ENCODE measurements at regions not wholly inside any gene's neighbourhood (a gene's known extent, or its start where the extent isn't known, plus 50 kb on each side); places are given as distances from the start of the nearest gene placed in this dataset.

DNA sequence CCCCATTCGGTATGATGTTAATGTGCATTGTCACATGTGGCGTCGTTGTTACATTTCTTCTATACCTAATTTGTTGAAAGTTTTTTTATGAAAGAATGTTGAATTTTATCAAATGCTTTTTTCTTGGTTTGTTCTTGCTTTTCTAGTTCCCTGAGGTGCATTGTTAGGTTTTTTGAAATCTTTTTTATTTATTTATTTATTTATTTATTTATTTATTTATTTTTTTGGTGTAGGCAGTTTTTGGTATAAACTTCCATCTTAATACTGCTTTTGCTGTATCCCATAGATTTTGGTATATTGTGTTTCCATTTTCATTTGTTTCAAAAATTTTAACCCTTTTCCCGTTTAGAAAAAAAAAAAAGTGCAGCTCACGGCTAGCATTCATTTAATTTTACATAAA, 121.1 kb upstream of the HMGA2 start:
- H3K9me2 ChIP-seq (replicated peaks; ENCODE audit: insufficient read depth, low read length), result no peaks in the 10 kb centered on the region
- H3K4me1 ChIP-seq (ENCODE audit: low read length), result no peaks in the 10 kb centered on the region
- DNase-seq, result no peak
- H2AFZ ChIP-seq (ENCODE audit: low read length), result no peak overlapping the region
- no peaks in the 10 kb centered on the region for H3K36me3 ChIP-seq (replicated peaks; ENCODE audit: insufficient read depth, low read length)
- H3K27me3 ChIP-seq (replicated peaks; ENCODE audit: insufficient read depth, low read length), result no peaks in the 10 kb centered on the region
- no peak for TF ChIP-seq EZH2 (optimal IDR thresholded peaks at IDR 0.05; ENCODE audit: low read depth, low read length)
- TF ChIP-seq EZH2phosphoT487 (IDR thresholded peaks at IDR 0.05; ENCODE audit: low read length), result no peak
- TF ChIP-seq, protein P1, sequence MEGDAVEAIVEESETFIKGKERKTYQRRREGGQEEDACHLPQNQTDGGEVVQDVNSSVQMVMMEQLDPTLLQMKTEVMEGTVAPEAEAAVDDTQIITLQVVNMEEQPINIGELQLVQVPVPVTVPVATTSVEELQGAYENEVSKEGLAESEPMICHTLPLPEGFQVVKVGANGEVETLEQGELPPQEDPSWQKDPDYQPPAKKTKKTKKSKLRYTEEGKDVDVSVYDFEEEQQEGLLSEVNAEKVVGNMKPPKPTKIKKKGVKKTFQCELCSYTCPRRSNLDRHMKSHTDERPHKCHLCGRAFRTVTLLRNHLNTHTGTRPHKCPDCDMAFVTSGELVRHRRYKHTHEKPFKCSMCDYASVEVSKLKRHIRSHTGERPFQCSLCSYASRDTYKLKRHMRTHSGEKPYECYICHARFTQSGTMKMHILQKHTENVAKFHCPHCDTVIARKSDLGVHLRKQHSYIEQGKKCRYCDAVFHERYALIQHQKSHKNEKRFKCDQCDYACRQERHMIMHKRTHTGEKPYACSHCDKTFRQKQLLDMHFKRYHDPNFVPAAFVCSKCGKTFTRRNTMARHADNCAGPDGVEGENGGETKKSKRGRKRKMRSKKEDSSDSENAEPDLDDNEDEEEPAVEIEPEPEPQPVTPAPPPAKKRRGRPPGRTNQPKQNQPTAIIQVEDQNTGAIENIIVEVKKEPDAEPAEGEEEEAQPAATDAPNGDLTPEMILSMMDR (IDR thresholded peaks at IDR 0.05; ENCODE audit: low read length), result no peak
- no peaks in the 10 kb centered on the region for H3K9me3 ChIP-seq (replicated peaks; ENCODE audit: insufficient read depth, low read length)
- no peaks in the 10 kb centered on the region for H3F3A ChIP-seq (ENCODE audit: insufficient read depth, low read length)
- H3K4me3 ChIP-seq (ENCODE audit: low read length), result no peak overlapping the region
- H3K79me2 ChIP-seq (ENCODE audit: low read length), result no peaks in the 10 kb centered on the region
- no peak overlapping the region for H3K27ac ChIP-seq (ENCODE audit: low read length)
- no peak overlapping the region for H3K9ac ChIP-seq (ENCODE audit: low read length)
- no peaks in the 10 kb centered on the region for H4K20me1 ChIP-seq (ENCODE audit: insufficient read depth, low read length)
- H3K4me2 ChIP-seq (ENCODE audit: low read depth, low read length), result no peak overlapping the region

DNA sequence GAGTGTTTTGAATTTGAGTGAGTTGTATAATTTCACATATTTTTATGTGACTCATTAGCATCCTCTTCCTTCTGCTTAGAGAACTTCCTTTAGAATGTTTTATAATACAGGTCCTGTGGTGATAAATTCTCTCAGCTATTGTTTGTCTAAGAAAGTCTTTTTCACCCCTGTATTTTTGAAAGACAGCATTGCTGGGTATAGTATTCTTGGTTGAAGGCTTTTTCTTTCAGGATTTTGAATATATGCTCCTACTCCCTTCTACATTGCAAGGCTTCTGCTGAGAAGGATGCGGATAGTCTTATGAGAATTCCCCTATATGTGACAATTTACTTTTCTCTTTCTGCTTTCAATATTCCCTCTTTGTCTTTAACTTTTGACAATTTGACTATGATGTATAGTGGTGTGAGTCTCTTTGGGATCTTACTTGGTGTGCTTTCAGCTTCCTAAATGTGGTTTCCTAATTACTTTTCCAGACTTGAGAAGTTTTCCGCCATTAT, 118.9 kb upstream of the HMGA2 start:
- H3K9ac ChIP-seq (ENCODE audit: low read length), result no peak overlapping the region

DNA sequence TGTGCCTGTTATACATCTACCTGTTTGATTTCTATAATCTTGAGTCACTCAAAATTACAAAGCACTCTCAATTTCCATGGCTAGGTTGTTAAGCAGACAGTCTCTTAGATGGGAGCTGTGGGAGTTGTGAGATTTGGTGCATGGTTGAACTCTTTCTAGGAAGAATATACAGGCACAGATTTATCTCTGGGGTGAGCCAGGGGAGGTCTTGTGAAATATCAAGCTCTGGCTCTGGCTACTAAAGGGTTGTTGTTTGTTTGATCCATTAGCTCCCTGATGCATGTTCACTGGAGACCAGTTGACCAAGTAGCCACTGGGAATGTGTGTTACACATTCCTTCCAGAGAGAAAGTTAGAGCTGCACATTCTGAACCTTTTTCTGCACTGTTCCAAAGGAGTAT, 117.2 kb upstream of the HMGA2 start:
- Histone ChIP-seq H3F3A (ENCODE audit: insufficient read depth, low read length) (no peaks in the 10 kb centered on the region), H3K9ac (ENCODE audit: low read length) (no peak overlapping the region), H2AFZ (ENCODE audit: low read length) (no peak overlapping the region), H3K4me1 (ENCODE audit: low read length) (no peaks in the 10 kb centered on the region), H3K4me3 (ENCODE audit: low read length) (no peak overlapping the region), H3K27me3 (replicated peaks; ENCODE audit: insufficient read depth, low read length) (no peaks in the 10 kb centered on the region), H4K20me1 (ENCODE audit: insufficient read depth, low read length) (no peaks in the 10 kb centered on the region), H3K36me3 (replicated peaks; ENCODE audit: insufficient read depth, low read length) (no peaks in the 10 kb centered on the region), H3K79me2 (ENCODE audit: low read length) (no peaks in the 10 kb centered on the region), H3K9me2 (replicated peaks; ENCODE audit: insufficient read depth, low read length) (no peaks in the 10 kb centered on the region), H3K4me2 (ENCODE audit: low read depth, low read length) (no peak overlapping the region), H3K27ac (ENCODE audit: low read length) (no peak overlapping the region), H3K9me3 (replicated peaks; ENCODE audit: insufficient read depth, low read length) (no peaks in the 10 kb centered on the region)
- TF ChIP-seq EZH2 (optimal IDR thresholded peaks at IDR 0.05; ENCODE audit: low read depth, low read length), result no peak
- TF ChIP-seq, protein P1 (IDR thresholded peaks at IDR 0.05; ENCODE audit: low read length), result no peak
- TF ChIP-seq EZH2phosphoT487 (IDR thresholded peaks at IDR 0.05; ENCODE audit: low read length), result no peak
- no peak for DNase-seq

More for the DNA sequence above, 118.9 kb upstream of the HMGA2 start:
- no peaks in the 10 kb centered on the region for H3F3A ChIP-seq (ENCODE audit: insufficient read depth, low read length)
- H2AFZ ChIP-seq (ENCODE audit: low read length), result no peak overlapping the region
- no peaks in the 10 kb centered on the region for H3K36me3 ChIP-seq (replicated peaks; ENCODE audit: insufficient read depth, low read length)
- no peaks in the 10 kb centered on the region for H3K9me3 ChIP-seq (replicated peaks; ENCODE audit: insufficient read depth, low read length)
- H3K9me2 ChIP-seq (replicated peaks; ENCODE audit: insufficient read depth, low read length), result no peaks in the 10 kb centered on the region
- no peak overlapping the region for H3K4me3 ChIP-seq (ENCODE audit: low read length)
- TF ChIP-seq EZH2 (optimal IDR thresholded peaks at IDR 0.05; ENCODE audit: low read depth, low read length) (no peak), EZH2phosphoT487 (IDR thresholded peaks at IDR 0.05; ENCODE audit: low read length) (no peak)
- TF ChIP-seq, protein P1 (IDR thresholded peaks at IDR 0.05; ENCODE audit: low read length), result no peak
- no peak overlapping the region for H3K4me2 ChIP-seq (ENCODE audit: low read depth, low read length)
- H3K4me1 ChIP-seq (ENCODE audit: low read length), result no peaks in the 10 kb centered on the region
- no peaks in the 10 kb centered on the region for H3K79me2 ChIP-seq (ENCODE audit: low read length)
- no peak for DNase-seq
- no peak overlapping the region for H3K27ac ChIP-seq (ENCODE audit: low read length)
- H4K20me1 ChIP-seq (ENCODE audit: insufficient read depth, low read length), result no peaks in the 10 kb centered on the region
- no peaks in the 10 kb centered on the region for H3K27me3 ChIP-seq (replicated peaks; ENCODE audit: insufficient read depth, low read length)

All from MM.1S (cell line).